GM21825 (cell line): ENCODE measurements at regions not wholly inside any gene's neighbourhood (a gene's known extent, or its start where the extent isn't known, plus 50 kb on each side); places are given as distances from the start of the nearest gene placed in this dataset.

Experiments
- ATAC-seq: cut with Tn5 transposase; IDR thresholded peaks from one replicate; pipeline ENCODE4 v1.9.1; 2021; ENCODE audit warnings: mild to moderate bottlenecking, moderate library complexity; ENCODE audit not compliant: unreplicated experiment

DNA sequence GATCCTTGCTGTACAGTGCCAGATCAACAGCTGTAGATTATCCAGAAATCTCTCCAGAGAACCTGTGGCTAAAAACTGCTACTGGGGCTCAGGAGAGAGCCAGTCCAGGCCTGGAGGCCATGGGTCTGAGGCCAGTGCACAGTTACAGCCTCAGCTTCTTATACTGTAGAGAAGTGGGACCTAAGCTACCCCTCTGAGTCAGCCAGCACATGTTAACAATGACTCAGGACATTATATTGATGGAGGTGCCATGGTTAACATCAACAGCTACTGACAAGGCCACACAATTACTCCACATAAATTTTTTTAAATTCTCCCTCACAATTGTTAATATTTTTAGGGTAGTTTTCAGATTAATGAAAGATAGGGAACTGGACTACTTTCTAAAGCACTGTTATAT, 138.5 kb downstream of the RBM26 start:
- ATAC-seq = no peak

DNA sequence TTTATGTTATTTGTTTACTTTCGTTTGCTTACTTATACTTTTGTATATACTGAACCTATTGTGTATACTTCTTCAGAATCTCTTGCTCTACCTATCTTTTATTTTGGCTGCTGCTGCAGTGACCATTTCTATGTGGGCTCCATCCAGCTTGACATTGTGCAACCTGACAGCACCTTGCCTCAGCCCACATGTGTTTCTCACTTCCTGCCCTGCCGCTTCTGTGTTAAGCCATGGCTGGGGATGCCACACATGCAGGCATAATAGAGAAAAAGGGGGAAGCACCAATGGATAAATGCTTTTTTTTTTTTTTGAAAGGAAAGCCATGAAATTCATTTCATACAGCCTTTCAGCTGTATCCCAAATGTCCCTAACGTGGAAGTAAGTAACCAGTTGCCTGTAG, 147.6 kb downstream of the RBM26 start:
- ATAC-seq = peak; percentile 98

DNA sequence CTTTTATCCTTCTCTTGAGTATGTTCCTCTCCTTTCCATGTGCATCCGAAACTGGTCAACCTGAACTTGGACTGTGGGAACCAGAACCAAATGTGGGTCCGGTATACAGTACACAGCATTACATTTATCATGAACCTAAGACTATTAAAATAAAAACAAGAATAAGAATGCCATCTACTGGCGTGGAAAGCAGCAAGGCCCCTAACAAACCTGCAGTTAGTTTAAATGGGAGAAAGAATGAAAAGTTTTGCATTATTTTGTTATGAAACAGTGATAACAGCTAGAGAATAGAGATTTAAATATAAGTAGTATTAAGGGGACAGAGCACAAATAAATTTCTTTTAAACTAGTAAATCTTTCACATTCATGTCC, 159.5 kb downstream of the RBM26 start:
- no peak for ATAC-seq

DNA sequence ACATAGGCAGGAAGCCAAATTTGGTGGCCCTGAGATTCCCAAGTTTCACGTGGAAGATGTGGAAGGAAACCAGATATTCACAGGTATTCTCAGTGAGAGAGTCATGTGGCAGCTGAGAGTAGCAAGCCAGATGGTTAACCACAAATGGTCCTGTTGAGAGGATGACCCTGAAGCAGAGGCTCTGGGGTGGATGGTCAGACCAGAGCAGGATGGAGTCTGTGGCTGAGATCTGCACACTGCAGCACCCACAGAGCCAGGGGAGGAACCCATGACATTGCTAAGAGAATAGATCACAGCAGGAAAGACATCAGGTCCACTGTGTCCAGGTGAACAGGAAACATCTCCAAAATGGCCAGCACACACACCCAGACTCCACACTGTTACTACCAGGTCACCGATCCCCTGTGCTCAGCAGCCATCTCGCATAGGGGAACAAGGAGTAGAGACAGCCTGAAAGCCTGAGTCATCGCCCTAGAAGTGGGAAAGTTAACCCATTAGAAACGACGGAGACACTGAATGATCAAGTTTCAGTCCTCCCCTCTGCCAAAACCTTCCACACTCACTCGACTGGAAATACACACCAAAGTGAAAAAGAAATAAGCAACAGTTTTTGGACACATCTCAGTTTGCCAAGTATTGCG, 160.0 kb downstream of the RBM26 start:
- no peak for ATAC-seq

DNA sequence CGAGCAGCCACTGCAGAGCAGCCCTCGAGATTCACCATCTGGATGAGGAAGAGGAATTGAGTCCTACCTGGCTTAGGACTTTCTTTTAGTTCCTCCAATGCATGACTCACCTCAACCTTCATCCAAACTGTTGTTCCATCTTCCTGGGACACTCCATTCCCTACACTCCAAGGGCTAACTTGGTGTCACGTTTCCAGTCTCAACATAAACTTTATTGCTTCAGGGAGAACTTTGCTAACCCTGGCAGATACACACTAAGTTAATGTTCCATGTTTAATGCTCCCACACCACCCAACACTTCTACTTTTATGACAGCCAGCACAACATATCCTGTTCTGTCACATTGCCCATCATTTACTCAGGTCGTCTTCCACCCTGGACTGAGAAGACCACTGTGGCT, 164.4 kb downstream of the RBM26 start:
- no peak for ATAC-seq

DNA sequence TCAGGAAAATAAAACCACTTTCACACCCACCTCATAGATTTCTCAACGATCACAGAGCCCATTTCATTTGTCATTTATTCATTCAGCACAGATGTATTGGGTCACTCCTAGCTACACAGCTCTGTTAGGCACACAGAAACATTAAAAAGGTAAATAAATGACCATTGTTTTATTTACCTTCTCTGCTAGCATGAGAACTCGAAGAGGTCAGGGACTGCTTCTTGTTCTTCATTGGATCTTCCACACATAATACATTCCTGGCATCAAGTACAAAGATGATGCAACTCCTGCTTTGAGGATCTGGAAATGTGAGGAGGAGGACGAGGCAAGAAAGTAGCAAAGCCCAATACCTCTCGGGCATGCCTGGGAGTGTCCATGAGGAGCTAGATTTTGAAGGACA, 168.1 kb downstream of the RBM26 start:
- no peak for ATAC-seq

DNA sequence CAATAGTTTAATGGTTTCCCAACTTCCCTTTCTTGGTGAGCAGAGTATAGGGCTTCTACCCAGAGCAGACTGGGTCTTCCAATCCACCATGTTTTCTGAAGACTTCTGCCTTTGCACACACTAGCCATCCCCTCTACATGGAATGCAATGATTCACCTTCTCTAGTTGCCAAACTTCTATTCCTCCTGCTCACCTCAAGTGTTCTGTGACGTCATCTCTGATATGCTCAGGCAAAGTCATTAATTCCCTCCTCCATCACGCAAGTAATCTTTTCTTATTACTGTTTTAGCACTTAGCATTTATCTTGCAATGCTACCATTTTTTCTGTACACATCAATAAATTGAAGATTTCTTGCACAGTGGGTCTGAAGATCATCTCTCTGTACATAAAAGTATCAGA, 174.2 kb downstream of the RBM26 start:
- ATAC-seq = no peak

DNA sequence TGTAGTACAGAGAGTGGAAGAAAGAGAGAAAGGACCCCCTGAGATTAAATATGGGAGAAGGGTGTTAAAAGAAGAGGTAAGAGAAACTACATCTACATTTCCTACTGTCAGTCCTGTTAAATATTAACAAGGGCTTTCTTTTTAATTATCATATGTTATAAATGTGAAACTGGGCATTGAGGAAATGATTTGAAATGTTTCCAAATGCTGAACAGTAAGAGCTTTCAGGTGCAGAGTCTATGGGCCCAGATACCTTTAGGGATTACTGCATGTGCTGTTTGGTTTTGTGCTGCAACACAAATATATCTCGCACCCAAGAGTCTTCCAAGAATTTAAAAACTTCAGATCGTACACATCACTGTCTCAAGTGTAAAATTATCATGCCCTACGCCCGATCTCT, 176.3 kb downstream of the RBM26 start:
- ATAC-seq = no peak

DNA sequence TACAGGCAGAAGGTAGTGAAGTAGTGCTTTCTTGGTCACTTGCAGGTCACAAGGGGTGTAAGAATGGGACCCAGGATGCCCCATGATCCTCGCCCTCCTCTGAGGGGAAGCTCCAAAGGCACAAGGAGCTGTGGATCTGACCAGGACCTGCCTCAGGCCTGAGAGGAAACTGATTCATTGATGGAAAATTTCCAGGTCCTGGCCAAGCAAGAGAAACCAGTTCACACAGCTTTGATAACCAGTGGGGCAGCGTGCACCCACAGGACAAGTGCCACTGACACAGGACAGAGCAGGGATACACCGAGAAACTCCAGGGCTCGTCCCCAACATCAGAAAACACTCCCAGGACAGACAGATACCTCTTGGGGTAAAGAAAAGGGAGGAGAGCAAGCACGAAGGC, 177.1 kb downstream of the RBM26 start:
- ATAC-seq = no peak

DNA sequence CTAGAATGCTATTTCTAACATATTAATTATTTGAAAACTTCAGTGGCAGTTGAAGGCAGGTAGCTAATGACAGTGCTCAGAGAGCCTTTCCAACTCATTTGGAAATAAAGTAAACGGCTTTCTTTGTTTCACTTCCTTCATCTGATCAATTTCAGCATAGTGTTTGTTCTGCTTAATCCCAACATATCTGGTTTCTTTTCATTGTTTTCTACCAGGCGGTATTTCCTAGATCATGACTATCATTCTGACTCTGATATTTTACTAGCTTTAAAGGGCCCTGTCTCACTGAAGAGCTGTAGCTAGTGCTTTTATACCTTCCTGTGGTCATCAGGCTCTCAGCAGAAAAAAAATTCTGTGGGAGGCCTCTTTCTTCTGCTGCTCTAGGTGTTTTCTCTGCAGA, 178.6 kb downstream of the RBM26 start:
- peak; percentile 85 for ATAC-seq

DNA sequence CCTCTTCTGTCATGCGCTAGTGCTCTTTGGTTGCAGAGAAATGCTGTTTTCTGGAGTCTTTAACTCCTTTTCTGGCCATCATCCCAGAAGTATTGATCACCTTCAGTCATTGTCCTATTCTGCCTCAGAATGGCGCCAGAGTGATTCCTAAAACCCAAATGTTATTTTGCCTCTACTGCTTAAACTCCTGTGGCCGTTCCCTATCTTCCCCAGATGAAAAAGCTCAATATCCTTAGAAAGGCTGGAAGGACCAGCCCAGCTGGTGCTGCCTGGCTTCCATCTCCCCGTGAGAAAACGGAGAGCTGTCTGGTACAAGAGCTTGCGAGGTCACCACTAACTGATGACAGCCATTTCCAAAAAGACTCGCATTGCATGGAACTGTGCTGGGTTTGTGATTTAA, 179.1 kb downstream of the RBM26 start:
- ATAC-seq = peak; percentile 18

DNA sequence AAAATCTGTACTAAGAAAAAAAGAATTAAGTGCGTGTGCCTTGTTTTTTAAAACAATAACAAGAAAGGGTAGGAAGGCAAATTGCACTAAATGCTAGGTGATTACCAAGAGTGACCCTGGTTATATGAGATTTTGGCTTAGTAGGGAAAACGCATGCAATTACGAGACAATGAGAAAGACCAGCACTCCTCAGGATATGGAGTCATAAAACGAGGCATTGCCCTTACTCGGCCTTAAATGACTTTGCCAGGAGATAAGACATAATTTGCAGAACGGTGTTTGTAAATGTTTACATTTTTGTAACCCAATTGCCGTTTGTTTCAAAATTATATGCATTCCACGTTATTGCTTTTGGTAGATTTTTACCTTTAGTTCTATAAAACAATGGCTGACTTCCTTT, 179.8 kb downstream of the RBM26 start:
- no peak for ATAC-seq

DNA sequence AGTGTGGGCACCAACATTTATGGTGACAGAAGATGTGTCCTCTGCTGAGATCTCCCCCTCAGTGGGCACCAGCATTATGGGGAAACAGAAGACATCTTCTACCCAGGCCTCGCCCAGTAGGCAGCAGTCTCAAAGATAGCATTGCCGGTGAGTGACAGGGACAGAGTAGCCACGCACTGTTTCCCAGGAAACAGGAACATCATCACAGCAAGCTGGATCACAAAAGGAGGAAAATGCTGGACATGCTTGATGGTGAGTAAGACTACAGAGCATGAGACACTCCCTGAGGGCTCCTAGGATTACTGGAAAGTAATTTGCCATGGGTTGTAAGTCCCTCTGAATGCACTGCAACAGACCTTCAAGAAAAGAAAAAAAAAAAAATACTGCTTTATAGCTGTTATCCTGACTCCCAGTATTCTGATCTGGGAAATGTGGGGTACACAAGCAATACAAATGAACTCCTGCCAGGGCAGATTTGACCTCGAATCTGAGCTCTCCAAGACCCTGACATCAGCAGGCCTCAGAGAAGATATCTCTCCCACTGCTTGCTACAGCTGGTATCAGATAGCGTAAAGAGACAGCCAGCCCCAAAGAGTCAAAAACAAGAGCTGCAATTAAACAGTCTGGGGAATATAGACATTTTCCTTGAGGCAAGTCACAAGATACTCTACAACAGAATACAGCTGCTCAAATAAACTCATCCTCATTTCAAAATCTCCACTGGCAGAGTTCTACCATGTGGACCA, 180.4 kb downstream of the RBM26 start:
- no peak for ATAC-seq

DNA sequence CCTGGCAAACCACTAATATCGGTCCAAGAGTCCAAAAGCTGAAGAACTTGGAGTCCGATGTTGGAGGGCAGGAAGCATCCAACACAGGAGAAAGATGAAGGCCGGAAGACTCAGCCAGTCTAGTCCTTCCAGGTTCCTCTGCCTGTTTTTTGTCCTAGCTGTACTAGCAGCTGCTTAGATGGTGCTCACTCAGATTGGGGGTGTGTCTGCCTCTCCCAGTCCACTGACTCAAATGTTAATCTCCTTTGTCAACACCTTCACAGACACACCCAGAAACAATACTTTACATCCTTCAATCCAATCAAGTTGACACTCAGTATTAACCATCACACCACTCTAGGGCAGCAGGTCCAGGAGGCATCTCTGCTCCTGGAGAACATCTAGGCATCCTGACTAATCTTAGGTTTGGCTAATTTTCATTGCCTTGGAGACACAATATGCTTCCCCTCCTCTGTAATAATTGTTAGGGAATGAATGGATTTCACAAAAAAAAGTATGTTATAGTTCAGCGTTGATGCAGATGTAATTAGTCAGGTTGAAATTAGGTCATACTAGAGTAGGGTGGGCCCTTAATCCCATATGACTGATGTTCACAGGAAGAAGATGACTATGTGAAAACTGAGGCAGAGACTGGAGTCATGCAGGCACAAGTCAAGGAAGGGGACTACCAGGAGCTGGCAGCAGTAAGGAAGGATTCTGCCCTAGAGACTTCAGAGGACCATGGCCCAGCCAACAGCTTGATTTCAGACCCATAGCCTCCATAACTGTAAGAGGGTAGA, 183.4 kb downstream of the RBM26 start:
- ATAC-seq = no peak

DNA sequence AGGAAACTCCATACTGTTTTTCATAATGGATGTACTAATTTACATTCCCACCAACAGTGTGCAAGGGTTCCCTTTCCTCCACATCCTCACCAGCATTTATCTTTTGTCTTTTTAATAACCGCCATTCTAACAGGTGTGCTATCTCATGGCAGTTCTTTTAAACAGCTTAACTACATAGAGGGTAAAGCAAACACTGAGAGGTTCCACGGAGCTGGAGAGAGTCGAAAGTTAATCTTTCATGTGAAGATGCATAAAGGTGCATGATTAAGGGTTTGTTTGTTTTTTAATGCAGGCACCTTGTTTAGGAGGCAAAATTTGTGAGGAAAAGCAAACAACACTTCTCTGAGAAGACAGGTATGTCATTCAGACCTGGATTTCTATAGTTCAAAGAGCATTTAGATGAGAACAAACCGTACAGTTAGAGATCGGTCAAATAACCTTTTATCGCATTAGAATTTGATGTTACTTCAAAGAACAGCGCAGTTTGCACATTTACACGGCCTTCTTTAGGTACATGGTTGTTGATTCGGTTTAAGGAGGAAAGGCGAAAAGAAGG, 193.9 kb downstream of the RBM26 start:
- ATAC-seq = no peak

DNA sequence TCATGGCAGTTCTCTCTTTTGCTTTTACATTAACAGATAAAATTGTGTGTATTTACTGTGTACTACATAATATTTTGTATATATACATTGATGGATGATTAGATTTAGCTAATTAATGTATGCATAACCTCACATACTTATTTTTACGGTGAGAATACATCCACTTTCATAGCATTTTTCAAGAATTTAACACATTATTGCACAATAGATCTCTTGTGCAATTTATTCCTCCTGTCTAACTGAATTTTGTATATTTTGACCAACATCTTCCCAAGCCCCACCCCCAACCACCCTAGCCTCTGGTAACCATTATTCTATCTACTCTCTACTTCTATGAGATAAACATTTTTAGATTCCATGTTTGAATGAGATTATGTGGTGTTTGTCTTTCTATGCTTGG, 194.7 kb downstream of the RBM26 start:
- ATAC-seq = no peak

DNA sequence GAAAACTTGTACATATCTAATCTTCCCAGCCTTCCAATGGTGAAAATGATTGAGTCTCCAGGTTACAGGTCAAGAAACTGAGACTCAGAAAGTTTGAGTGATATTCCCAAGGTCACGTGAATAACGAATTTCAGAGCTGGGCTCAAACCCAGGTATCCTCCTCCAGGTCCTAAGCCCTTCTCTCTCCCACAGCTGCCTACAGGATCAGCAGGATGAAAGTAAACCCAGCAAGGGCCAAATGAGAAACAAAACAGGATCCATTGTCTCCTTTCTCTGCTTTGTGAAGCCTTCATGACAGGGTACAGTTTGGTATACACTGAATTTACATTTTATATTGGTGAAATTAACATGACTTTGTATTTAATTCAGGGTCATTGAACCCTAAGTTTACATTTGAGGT, 208.1 kb downstream of the RBM26 start:
- ATAC-seq = no peak

DNA sequence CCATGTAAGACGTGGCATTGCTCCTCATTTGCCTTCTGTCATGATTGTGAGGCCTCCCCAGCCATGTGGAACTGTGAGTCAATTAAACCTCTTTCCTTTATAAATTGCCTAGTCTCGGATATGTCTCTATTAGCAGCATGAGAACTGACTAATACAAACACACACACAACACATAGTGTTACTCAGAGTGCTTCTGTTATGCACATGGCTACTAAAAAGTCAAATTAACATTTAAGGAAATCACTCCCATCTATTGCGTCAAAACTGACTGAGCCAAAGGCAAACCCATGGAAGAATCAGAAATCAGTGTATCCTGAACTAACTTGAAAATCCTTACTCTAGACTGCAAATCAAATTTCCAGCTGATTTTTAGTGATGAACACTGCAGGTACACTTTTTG, 209.2 kb downstream of the RBM26 start:
- ATAC-seq = no peak

DNA sequence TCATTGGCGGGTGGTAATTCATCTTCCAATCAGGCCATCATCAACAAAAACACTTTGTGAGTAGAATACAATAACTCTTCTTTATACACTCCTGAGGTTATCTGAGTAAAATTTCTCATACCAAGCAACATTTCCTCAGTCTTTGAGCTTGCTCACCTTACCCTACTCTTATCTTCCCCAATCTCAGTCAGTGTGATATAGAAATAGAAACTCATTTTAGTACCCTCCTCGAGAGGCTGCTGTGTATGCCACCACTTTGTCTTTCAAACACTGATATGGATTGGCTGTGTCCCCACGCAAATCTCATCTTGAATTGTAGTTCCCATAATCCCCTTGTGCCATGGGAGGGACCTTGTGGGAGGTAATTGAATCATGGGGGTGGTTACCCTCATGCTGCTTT, 209.7 kb downstream of the RBM26 start:
- no peak for ATAC-seq

DNA sequence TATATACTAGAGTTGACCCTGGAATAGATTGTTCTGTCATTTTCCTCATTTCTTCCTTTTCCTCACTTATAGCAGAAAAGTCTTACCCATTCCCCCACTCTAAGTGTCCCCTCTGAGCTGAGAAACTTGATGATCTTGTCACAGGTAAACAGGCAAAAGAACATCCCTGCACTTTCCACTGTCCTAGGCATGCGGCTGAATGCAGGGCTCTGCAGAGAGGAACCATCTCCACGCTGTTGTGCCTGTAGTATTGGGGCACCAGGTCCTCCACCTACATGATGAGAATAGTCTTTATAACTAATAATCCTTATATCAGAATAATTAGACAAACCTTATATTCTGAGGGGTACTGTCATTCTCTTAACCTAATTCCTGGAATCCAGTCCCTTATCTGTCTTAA, 211.3 kb downstream of the RBM26 start:
- ATAC-seq = peak; percentile 30

DNA sequence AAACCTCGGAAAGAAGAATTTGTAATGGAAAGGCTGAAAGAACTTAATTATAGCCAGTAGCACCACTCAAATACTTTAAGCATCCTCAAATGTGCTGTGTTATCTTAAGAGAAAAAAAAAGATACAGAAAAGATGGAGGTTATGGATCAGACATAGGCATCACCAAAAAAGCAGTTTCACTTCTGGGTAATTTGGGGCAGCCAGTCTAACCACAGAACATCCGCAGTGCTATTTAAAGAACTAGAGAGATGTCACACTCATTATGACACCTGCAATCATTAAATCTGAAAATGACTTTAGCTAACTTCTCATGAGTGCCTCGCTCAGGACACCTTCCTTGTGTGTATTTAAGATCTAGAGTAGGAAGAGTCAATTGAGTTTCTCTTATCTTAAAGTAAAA, 211.8 kb downstream of the RBM26 start:
- peak; percentile 94 for ATAC-seq

DNA sequence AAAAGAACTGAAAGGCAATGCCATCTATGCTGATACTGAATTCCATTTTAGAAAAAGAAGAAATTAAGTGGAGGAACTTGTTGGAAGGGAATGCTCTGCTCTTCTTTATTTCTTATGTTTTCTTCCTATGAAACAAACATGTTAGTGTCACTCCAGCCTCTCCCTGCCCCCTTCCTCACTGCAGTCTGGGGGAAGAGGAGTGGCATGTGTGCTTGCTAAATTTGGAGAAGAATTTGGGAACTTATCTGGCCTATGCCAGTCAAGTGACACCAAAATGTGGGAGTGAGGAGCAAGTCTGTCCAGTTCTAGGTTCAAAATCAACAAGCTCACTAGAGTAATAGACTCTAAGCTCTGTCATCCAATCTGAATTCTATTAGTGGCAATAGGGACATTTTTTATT, 214.6 kb downstream of the RBM26 start:
- ATAC-seq = no peak
